HL-60/S4 treated with phorbol 12-myristate 13-acetate at 8.2 ng/mL for 4 days and 3 days (cell line): ENCODE measurements at regions not wholly inside any gene's neighbourhood (a gene's known extent, or its start where the extent isn't known, plus 50 kb on each side); places are given as distances from the start of the nearest gene placed in this dataset.
"Not testable (repeated sequence)": the region's sequence is repeated elsewhere in the genome, so short reads cannot be mapped to it uniquely, and the experiment has no call there.

Experiments
- in situ Hi-C: fragments of 300-500 bp; cut with MboI; formaldehyde crosslinking; loops from 2 replicates; pipeline ENCODE4 v1.15.0; 2022; ENCODE audit warnings: low sequenced_read_pairs

- in situ Hi-C loops, result no loop called here
These were observed 225.0 kb upstream of the TENT5A start for GRCh38 chr6:81977486-81977885.

DNA sequence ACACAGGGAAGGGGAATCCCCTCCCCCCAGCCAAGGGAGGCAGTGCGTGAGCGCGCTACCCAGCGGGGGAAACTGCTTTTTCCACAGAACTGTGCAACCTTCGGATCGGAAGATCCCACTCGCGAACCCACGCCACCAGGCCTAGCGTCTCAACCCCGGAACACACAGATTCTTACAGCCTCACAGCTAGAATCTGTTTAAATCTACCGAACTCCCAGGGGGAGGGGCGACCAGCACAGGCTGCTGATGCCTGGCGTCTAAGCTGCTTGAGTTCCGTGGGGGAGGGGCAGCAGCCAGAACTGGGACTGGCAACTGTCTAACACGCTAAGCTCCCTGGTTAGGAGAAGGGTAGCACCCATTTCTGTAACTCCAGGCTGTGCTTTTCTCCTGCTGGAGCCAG, 217.3 kb upstream of the TENT5A start:
- in situ Hi-C loops, result loop anchor here (25.0 kb wide), 1 partner anchor 208 kb away; the partner anchor contains the start of gene TENT5A

DNA sequence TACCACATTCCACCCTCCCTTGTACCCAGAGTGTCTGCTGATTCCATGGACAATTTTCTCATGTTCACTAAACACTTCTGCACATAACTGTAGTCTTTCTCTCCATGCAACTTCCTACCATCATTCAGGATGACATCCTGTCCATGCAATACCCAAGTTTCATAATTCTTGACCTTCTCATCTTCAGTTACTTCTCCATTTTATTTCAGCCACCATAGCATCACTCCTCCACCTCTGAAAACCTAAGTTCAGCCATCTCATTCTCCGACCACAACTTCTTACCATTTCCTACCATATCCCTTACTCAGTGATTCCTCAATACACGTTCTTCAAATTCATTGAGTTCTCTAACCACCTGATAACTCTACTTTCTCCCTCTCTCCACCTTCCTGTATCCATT, 216.5 kb upstream of the TENT5A start:
- in situ Hi-C loops, result loop anchor here (25.0 kb wide), 1 partner anchor 207 kb away; the partner anchor contains the start of gene TENT5A

DNA sequence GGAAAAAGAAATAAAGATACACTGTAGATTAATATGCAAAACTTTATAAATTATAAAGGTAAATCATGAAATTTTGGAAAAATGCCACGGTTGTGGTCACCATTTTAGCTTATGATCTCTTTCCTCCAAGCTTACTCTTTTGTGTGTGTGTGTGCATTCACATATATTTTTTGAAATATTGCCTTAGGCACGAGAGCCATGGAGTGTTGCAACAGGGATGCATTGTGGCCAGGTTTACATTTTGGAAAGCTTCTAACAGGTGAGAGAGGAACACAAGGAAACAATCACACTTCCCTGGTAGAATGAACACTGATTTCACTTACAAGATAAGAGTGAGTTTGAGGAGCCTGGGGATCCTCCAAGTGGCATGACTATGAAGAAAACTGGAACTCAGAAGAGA, 214.5 kb upstream of the TENT5A start:
- in situ Hi-C loops, result loop anchor here (25.0 kb wide), 1 partner anchor 205 kb away; the partner anchor contains the start of gene TENT5A

DNA sequence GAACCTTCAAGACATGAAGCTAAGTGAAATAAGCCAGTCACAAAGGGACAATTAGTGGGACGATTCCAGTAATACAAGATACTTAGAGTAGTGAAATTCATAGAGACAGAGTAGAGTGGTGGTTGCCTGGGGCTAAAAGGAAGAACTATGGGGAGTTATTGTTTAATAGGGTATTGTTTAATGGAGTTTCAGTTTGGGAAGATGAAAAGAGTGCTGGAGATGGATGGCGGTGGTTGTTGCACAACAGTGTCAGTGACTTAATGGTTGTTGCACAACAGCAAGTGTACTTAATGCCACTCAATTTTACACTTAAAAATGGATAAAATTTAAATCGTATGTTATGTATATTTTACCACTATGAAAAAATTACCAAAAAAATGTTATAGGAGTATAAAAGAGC, 209.7 kb upstream of the TENT5A start:
- in situ Hi-C loops, result loop anchor here (25.0 kb wide), 1 partner anchor 200 kb away; the partner anchor contains the start of gene TENT5A

GRCh38 chr6:81950877-81951276, 198.4 kb upstream of the TENT5A start:
- in situ Hi-C loops, result loop anchor here (25.0 kb wide), 1 partner anchor 189 kb away; the partner anchor contains the start of gene TENT5A

DNA sequence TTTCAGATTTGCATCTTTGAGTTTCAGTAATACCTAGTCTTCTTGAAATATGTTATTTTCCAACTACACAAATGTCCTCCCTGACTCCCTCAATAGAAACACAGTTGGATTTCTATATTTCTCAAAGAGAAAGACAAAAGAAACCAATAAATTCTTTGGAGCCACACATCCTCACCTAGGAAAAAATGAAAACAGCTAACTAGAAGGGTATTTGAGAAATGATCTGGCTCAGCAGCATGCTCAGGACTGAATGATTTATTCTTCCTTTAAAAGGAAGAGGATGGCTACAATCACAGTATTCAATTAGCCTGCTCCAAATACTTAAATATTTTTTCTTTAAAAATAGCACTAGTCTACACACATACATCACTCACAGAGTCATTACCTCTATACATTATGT, 196.4 kb upstream of the TENT5A start:
- in situ Hi-C loops, result no loop called here

DNA sequence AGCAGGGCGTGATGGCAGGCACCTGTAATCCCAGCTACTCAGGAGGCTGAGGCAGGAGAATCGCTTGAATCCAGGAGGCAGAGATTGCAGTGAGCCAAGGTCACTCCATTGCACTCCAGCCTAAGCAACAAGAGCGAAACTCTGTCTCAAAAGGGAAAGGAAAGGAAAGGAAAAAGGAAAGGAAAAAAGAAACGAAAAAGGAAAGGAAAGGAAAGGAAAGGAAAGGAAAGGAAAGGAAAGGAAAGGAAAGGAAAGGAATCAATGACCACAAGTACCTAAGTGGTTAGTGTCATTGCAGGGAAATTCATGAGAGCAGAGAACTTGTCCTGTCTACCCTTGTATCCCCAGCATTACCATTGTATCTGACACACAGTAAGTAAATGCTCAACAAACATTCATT, 195.7 kb upstream of the TENT5A start:
- in situ Hi-C loops, result not testable (repeated sequence)

DNA sequence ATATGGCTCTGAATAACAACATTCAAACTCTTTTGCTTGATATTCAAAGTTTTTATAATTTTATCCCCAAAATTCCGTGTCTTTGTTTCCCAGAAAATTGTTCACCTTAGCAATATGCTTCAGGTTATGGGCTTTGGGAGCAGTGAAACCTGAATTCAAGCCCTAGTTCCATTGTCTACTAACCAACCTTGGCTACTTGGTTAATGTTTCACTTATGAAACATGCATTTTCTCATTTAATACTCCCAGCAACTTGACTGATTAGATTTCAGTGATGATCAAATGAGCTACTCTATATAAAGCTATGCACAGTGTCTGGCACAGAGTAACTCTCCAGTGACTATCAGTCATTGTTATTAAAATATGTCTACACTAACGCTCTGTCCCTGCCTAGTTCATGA, 192.2 kb upstream of the TENT5A start:
- in situ Hi-C loops, result no loop called here

DNA sequence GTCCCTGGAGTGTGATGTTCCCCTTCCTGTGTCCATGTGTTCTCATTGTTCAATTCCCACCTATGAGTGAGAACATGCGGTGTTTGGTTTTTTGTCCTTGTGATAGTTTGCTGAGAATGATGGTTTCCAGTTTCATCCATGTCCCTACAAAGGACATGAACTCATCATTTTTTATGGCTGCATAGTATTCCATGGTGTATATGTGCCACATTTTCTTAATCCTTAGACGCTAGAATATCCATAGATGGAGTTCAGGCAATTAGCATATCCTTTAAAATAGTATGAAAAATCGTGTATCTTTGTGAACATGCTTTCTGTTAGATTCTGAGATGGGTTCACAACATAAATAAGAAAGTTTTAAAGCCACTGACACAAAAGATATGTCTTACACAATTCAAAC, 190.4 kb upstream of the TENT5A start:
- in situ Hi-C loops, result not testable (repeated sequence)

- in situ Hi-C loops, result no loop called here
These were observed 189.5 kb upstream of the TENT5A start for GRCh38 chr6:81942067-81942370.

DNA sequence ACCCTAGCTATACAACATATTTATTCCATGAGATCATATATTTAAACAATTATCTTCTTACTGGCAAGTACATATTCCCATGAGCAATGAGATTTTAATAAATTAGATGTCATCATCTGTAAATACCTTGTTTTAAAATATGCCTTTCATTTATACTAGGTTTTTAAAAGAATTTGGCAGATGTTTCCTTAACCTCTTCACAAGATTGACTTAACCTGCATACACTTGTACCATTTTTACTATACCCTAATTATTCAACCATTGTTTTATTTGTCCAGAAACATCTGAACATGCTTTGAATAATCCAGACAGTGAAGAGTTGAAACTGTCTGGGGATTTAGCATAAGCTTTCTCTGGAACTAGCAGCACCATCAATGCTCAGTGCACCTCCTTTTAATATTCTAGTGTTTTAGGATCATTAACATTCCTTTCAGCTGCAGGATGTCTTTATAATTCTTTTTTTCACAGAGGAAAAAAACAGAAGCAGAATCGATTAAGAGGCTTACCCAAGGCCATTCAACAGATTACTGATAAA, 188.0 kb upstream of the TENT5A start:
- in situ Hi-C loops, result no loop called here

- in situ Hi-C loops, result no loop called here
These were observed 187.3 kb upstream of the TENT5A start for GRCh38 chr6:81939766-81940165.

DNA sequence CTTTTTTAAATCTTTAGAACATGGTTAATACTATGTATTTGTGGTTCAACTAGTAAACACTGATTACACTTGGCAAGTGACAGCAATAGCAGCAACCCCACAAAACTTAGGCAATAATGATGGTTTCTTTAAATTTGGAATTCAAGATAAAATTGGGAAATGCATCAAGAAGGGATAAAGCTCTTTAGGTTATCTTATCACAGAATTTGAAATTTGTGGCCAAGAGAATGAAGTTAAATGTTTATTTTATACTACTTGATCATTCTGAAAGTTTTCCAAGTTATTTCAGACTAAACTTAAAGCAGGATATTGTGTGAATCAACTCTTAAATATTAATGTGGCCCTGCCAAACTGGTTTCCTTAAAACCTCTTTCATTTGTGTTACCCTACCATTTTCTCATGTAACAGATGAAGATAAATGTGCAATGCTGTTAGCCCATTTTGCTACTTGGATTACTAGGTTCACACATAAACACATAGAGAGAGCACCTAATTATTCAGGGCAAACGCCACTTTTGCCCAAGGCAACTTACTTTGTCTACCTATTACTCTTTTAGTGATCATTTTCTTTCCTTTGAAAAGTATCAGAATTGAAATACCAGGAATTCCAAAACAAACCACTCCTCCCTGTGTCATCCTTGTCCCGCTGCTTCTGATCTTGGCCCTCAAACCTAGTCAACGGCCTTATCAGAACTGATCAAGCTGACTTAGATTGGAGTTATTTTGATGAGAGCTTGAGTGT, 186.7 kb upstream of the TENT5A start:
- in situ Hi-C loops, result no loop called here

DNA sequence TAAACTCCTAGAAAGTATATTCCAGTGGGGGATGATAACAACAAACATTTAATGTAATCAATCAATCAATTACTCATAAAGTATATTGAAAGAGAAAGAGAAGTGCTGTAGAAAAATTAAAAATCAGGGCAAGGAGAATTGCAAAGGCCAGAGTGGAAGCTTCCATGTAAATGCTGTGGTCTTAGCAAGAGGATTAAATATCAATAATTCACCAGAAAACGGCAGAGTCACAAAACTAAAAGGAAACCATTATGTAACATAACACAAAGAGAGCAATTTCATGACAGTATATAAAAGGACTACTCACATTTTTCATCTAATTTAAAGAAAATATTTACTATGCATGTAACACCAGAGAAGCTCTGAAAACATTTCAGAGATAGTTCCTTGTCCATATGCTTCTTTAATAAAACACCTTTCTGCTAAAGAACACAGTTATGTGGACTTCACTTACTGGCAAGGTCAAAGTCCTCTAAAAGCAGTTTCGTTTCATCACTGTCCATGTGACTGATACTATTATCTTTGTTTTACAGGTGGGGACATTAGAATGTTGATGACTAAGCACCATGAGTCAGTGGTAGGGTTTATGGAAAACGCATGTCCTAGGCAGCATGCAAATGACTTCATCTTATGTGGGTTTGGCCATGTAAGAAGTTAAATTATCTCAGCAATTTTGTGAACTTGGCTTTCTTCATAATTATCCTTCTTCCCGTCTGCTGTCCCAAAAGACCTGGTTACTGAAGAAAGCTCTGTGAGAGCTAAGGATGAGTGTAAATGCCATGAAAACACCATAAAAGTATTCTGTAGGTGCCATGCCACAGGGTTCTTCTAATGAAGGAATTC, 185.8 kb upstream of the TENT5A start:
- in situ Hi-C loops, result no loop called here

GRCh38 chr6:81937296-81937937, 184.9 kb upstream of the TENT5A start:
- in situ Hi-C loops, result no loop called here

DNA sequence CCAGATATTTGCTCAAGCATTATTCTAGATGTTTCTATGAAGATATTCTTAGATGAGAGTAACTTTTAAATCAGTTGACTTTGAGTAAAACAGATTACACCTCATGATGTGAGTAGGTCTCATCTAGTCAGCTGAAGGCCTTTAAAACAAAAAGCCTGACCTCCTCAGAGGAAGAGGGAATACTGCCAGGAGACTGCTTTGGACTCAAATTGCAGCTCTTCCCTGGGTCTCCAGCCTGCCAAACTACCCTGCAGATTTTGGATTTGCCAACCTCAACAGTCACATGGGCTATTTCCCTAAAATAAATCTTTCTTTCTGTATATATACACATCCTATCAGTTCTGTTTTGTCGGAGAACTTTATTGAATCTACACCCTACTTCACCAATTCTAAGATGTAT, 182.5 kb upstream of the TENT5A start:
- in situ Hi-C loops, result no loop called here

DNA sequence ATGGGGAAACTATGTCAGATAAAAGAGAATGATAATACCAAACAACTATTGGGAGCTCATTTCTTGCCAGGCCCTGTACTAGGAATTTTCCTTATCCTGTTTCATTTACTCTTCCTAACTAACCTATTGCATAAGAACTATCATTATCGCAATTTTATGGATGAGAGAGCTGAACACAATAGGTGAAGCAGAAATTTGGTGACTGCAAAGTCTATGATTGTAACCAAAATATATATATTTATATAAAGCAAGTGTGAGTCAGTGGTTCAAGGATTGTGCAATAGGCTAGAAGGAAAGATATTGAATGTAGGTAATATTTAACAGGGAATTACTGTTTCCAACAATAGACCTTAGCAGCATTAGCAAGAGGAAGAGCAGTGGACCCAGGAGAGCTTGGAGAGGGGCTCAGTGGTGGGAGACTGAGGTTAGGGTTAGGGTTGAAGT, 181.1 kb upstream of the TENT5A start:
- in situ Hi-C loops, result no loop called here

DNA sequence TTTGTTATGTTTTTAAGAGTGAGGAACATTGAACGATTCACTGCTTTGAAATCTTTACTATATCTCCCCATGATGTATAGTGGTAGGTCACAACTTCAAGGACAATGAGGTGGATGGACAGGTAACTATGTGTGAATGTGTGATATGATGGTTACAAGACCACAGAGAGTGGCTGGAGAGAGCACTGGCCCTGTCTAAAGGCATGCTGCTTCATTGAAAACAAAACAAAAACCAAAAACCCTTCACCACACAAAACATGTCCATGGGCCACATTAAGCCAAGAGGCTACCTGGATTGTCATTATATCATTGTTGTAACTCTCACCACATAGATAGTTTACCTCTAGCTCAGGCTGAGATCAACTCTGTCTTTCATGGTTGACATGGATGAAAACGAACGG, 180.6 kb upstream of the TENT5A start:
- in situ Hi-C loops, result no loop called here

DNA sequence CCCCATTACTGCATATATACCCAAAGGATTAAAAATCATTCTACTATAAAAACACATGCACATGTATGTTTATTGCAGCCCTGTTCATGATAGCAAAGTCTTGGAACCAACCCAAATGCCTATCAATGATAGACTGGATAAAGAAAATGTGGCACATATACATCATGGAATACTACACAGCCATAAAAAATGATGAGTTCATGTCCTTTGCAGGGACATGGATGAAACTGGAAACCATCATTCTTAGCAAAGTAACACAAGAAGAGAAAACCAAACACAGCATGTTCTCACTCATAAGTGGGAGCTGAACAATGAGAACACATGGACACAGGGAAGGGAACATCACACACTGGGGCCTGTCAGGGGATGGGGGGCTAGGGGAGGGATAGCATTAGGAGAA, 180.0 kb upstream of the TENT5A start:
- in situ Hi-C loops, result not testable (repeated sequence)

DNA sequence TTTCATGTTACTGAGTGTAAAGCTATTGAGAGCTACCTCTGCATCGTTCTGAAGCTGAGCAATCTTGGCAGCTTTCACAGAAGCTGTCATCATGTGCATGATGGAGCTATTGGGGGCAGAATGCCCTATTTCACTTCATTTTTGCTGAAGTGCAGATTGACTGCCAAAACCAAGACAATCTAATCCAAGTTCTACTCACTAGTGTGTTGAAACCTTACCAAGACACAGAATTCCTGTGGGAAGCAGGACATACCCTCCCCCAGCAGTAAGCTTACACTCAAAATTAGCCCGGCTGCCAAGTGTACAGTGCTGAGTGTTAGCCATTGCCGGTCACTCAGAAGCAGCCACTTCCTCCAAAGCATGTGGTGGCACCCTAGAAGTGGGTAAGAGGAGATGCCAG, 177.3 kb upstream of the TENT5A start:
- in situ Hi-C loops, result no loop called here
